ENCODE measurements at regions not wholly inside any gene's neighbourhood (a gene's known extent, or its start where the extent isn't known, plus 50 kb on each side); places are given as distances from the start of the nearest gene placed in this dataset.

DNA sequence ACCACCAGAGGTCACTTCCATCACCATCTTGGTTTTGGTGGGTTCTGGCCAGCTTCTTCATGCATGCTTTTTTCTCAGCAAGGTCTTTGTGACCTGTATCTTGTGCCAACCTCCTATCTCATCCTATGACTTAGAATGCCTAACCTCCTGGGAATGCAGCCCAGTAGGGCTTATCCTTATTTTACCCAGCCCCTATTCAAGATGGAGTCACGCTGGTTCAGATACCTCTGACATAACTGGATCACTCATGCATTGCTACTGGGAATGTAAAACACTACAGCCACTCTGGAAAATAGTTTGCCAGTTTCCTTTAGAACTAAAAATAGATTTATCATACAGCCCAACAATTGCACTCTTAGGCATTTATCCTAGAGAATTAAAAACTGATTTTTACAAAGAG, 219.2 kb downstream of the IRS1 start:
- TF ChIP-seq HES4 (CRISPR knock-in tag; IDR thresholded peaks at IDR 0.05; ENCODE audit: borderline replicate concordance) (no peak), TBP (CRISPR knock-in tag; IDR thresholded peaks at IDR 0.05) (no peak), ESRRA (CRISPR knock-in tag; IDR thresholded peaks at IDR 0.05; ENCODE audit: low read depth) (no peak), TAF15 (IDR thresholded peaks at IDR 0.05; ENCODE audit: low read depth, low read length, poor library complexity, severe bottlenecking) (no peak), POLR2AphosphoS5 (IDR thresholded peaks at IDR 0.05; ENCODE audit: low read depth, low read length) (no peak), EHMT2 (IDR thresholded peaks at IDR 0.05; ENCODE audit: borderline replicate concordance, low read depth, low read length) (no peak), RAD21 (CRISPR knock-in tag; IDR thresholded peaks at IDR 0.05) (no peak)
- TF ChIP-seq, protein P1, sequence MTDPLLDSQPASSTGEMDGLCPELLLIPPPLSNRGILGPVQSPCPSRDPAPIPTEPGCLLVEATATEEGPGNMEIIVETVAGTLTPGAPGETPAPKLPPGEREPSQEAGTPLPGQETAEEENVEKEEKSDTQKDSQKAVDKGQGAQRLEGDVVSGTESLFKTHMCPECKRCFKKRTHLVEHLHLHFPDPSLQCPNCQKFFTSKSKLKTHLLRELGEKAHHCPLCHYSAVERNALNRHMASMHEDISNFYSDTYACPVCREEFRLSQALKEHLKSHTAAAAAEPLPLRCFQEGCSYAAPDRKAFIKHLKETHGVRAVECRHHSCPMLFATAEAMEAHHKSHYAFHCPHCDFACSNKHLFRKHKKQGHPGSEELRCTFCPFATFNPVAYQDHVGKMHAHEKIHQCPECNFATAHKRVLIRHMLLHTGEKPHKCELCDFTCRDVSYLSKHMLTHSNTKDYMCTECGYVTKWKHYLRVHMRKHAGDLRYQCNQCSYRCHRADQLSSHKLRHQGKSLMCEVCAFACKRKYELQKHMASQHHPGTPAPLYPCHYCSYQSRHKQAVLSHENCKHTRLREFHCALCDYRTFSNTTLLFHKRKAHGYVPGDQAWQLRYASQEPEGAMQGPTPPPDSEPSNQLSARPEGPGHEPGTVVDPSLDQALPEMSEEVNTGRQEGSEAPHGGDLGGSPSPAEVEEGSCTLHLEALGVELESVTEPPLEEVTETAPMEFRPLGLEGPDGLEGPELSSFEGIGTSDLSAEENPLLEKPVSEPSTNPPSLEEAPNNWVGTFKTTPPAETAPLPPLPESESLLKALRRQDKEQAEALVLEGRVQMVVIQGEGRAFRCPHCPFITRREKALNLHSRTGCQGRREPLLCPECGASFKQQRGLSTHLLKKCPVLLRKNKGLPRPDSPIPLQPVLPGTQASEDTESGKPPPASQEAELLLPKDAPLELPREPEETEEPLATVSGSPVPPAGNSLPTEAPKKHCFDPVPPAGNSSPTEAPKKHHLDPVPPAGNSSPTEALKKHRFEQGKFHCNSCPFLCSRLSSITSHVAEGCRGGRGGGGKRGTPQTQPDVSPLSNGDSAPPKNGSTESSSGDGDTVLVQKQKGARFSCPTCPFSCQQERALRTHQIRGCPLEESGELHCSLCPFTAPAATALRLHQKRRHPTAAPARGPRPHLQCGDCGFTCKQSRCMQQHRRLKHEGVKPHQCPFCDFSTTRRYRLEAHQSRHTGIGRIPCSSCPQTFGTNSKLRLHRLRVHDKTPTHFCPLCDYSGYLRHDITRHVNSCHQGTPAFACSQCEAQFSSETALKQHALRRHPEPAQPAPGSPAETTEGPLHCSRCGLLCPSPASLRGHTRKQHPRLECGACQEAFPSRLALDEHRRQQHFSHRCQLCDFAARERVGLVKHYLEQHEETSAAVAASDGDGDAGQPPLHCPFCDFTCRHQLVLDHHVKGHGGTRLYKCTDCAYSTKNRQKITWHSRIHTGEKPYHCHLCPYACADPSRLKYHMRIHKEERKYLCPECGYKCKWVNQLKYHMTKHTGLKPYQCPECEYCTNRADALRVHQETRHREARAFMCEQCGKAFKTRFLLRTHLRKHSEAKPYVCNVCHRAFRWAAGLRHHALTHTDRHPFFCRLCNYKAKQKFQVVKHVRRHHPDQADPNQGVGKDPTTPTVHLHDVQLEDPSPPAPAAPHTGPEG (CRISPR knock-in tag; IDR thresholded peaks at IDR 0.05) = no peak
- TF ChIP-seq, protein P2, sequence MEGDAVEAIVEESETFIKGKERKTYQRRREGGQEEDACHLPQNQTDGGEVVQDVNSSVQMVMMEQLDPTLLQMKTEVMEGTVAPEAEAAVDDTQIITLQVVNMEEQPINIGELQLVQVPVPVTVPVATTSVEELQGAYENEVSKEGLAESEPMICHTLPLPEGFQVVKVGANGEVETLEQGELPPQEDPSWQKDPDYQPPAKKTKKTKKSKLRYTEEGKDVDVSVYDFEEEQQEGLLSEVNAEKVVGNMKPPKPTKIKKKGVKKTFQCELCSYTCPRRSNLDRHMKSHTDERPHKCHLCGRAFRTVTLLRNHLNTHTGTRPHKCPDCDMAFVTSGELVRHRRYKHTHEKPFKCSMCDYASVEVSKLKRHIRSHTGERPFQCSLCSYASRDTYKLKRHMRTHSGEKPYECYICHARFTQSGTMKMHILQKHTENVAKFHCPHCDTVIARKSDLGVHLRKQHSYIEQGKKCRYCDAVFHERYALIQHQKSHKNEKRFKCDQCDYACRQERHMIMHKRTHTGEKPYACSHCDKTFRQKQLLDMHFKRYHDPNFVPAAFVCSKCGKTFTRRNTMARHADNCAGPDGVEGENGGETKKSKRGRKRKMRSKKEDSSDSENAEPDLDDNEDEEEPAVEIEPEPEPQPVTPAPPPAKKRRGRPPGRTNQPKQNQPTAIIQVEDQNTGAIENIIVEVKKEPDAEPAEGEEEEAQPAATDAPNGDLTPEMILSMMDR (CRISPR knock-in tag; IDR thresholded peaks at IDR 0.05) = no peak
